Erythroblast (primary cell): ENCODE measurements at regions not wholly inside any gene's neighbourhood (a gene's known extent, or its start where the extent isn't known, plus 50 kb on each side); places are given as distances from the start of the nearest gene placed in this dataset.

Experiments
- GATA1 ChIP-seq: IDR thresholded peaks from 2 replicates; pipeline ENCODE4 v1.6.1; 2011; ENCODE audit warnings: low read depth, mild to moderate bottlenecking, control low read depth, low read length, moderate library complexity
- POLR2A ChIP-seq: IDR thresholded peaks from 2 replicates; pipeline ENCODE4 v1.6.1; 2011; ENCODE audit warnings: mild to moderate bottlenecking, low read length

DNA sequence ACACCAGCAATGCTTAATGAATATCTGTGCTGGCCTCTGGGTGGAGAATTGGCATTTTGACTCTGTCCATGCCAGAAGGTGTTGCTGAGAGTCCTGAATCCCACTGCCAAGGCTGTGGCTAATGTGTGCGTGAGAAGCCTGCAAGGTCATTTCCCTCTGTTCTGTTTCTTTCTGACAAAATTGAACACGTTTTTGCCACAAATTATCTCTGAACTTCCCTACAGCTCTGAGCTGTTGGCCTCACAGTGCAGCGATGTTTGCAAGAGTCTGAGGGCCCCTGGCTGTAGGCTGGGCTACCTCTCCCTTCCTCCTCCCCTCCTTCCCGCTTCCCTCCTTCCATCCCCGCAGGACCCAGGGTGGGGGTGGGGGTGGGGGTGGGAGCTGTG, 154.1 kb upstream of the HS6ST1 start:
- TF ChIP-seq POLR2A (no peak), GATA1 (no peak)
